ENCODE measurements at regions not wholly inside any gene's neighbourhood (a gene's known extent, or its start where the extent isn't known, plus 50 kb on each side); places are given as distances from the start of the nearest gene placed in this dataset.
"Not testable (repeated sequence)": the region's sequence is repeated elsewhere in the genome, so short reads cannot be mapped to it uniquely, and the experiment has no call there.

DNA sequence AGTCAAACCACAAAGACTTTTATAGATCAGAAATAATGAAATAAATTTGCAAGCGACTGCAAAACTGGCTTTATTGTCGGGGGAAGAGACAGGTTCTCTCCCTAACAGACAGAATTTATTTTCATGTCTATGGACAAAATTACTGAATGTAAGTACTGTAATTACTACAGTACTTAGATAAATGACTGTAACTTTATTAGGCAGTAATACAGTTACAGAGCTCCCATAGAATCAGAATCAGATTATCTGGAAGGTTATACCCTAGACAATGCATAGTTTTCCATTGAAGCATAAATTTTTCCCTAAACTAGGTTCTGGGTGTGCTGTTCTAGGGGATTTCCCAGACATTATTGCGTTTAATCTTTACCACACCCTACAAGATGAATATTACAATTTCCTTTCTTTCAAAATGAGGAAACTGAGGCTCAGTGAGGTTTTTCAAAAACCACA is 114.2 kb downstream of the C12orf75 start:
- no peaks in the 10 kb centered on the region for H3K9me3 ChIP-seq (ENCODE audit: control insufficient read depth, low read length, poor library complexity, severe bottlenecking)
- peaks cover 2% of the 10 kb centered on the region for H3K4me1 Mint-ChIP-seq
- no peak overlapping the region for H3K27ac Mint-ChIP-seq
- no peak overlapping the region for H3K4me3 Mint-ChIP-seq
- peaks cover 38% of the 10 kb centered on the region for H3K27me3 Mint-ChIP-seq
- DNase-seq (no peak), ATAC-seq (no peak)
- H3K36me3 Mint-ChIP-seq (ENCODE audit: low read depth) = no peaks in the 10 kb centered on the region

DNA sequence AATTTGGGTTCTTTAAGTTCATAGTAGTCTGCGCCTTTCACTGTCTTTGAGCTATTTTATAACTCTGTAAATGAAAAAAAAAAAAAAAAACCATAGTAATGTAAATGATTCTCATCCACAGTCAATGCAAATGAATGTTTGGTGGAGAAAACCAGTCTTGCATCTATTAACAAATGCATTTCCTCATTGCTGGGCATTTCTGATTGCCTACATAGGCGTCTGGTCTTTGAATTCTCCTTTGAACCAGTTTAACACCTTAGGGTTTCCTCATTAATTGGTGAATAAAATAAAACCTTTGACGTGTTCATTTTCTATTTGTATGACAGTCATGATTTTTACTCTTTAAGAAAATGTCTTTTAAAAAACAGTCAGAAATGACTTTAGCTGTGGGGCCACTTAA is 114.8 kb downstream of the C12orf75 start:
- Mint-ChIP-seq H3K4me3 (no peak overlapping the region), H3K4me1 (peaks cover 2% of the 10 kb centered on the region), H3K27me3 (peaks cover 41% of the 10 kb centered on the region), H3K27ac (no peak overlapping the region), H3K36me3 (ENCODE audit: low read depth) (no peaks in the 10 kb centered on the region)
- DNase-seq = no peak
- H3K9me3 ChIP-seq (ENCODE audit: control insufficient read depth, low read length, poor library complexity, severe bottlenecking) = no peaks in the 10 kb centered on the region
- ATAC-seq = no peak

- peaks cover 2% of the 10 kb centered on the region for H3K4me1 Mint-ChIP-seq
- H3K27ac Mint-ChIP-seq = no peak overlapping the region
- DNase-seq (no peak), ATAC-seq (no peak)
- peaks cover 41% of the 10 kb centered on the region for H3K27me3 Mint-ChIP-seq
- no peak overlapping the region for H3K4me3 Mint-ChIP-seq
- no peaks in the 10 kb centered on the region for H3K36me3 Mint-ChIP-seq (ENCODE audit: low read depth)
- H3K9me3 ChIP-seq (ENCODE audit: control insufficient read depth, low read length, poor library complexity, severe bottlenecking) = no peaks in the 10 kb centered on the region
Measured at GRCh38 chr12:105445649-105446048, 115.2 kb downstream of the C12orf75 start.

DNA sequence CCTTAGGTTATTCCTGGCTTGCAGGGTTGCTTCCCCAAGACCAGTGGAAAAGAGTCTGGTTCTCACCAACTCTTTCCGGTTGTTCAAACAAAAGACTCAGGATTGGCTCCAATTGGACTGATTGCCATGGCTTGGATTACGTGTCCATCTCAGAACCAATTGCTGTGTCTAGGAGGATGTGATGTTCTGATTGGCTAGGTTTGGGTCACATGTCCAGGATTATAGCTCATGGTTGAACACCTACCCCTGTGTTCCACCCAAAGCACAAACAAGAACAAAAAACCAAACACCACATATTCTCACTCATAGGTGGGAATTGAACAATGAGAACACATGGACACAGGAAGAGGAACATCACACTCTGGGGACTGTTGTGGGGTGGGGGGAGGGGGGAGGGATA is 116.0 kb downstream of the C12orf75 start:
- DNase-seq; H3K4me3 Mint-ChIP-seq; H3K27ac Mint-ChIP-seq; H3K9me3 ChIP-seq (ENCODE audit: control insufficient read depth, low read length, poor library complexity, severe bottlenecking); H3K4me1 Mint-ChIP-seq; H3K36me3 Mint-ChIP-seq (ENCODE audit: low read depth); ATAC-seq: not testable (repeated sequence)
- peaks cover 49% of the 10 kb centered on the region for H3K27me3 Mint-ChIP-seq

DNA sequence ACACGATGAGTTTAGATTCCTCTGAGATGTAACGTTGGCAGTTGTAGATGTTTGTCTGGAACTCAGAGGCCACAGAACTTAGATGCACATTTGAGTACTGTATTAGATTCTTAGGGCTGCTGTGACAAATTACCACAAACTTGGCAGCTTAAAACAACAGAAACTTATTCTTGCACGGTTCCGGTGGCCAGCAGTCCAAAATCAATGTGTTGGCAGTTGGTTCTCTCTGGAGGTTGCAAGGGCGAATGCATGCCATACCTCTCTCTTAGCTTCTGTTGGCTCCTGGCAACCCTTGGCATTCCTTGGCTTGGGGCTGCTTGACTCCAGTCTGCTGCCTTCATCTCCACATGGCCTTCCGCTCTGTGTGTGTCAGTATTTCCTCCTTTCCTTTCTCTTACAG is 118.9 kb downstream of the C12orf75 start:
- no peaks in the 10 kb centered on the region for H3K9me3 ChIP-seq (ENCODE audit: control insufficient read depth, low read length, poor library complexity, severe bottlenecking)
- no peaks in the 10 kb centered on the region for H3K36me3 Mint-ChIP-seq (ENCODE audit: low read depth)
- no peak overlapping the region for H3K27ac Mint-ChIP-seq
- peaks cover 29% of the 10 kb centered on the region for H3K27me3 Mint-ChIP-seq
- no peaks in the 10 kb centered on the region for H3K4me1 Mint-ChIP-seq
- H3K4me3 Mint-ChIP-seq = no peak overlapping the region
- DNase-seq (no peak), ATAC-seq (no peak)

GRCh38 chr12:105451211-105451610 is 120.7 kb downstream of the C12orf75 start:
- H3K36me3 Mint-ChIP-seq (ENCODE audit: low read depth) = no peaks in the 10 kb centered on the region
- H3K9me3 ChIP-seq (ENCODE audit: control insufficient read depth, low read length, poor library complexity, severe bottlenecking) = no peaks in the 10 kb centered on the region
- no peak for ATAC-seq
- H3K4me3 Mint-ChIP-seq = no peak overlapping the region
- H3K4me1 Mint-ChIP-seq = no peaks in the 10 kb centered on the region
- H3K27ac Mint-ChIP-seq = no peak overlapping the region
- no peak for DNase-seq
- peaks cover 27% of the 10 kb centered on the region for H3K27me3 Mint-ChIP-seq

DNA sequence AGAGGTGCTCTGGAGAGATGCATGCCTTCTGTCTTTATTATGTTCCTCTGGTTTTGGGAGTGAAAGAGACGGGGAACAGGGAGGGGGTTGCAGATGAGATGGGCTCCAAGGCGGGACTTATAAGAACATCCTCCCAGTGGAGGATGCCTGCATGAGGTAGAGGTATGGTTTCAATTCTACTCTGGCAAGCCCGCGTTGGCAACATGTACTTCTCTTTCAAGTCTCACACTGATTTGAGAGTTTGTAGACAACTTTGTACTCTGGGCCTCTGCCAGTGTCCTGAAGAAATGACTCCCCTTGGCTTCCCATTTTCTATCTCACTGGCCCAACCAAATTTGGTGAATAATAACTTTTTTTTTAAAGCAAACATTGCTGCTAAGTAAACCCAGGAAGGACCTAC is 121.3 kb downstream of the C12orf75 start:
- H3K9me3 ChIP-seq (ENCODE audit: control insufficient read depth, low read length, poor library complexity, severe bottlenecking) = no peaks in the 10 kb centered on the region
- no peaks in the 10 kb centered on the region for H3K4me1 Mint-ChIP-seq
- H3K36me3 Mint-ChIP-seq (ENCODE audit: low read depth) = no peaks in the 10 kb centered on the region
- peaks cover 23% of the 10 kb centered on the region for H3K27me3 Mint-ChIP-seq
- DNase-seq = no peak
- H3K4me3 Mint-ChIP-seq = no peak overlapping the region
- H3K27ac Mint-ChIP-seq = no peak overlapping the region
- ATAC-seq = no peak

GRCh38 chr12:105453316-105453715 is 122.8 kb downstream of the C12orf75 start:
- DNase-seq (no peak), ATAC-seq (no peak)
- no peak overlapping the region for H3K4me3 Mint-ChIP-seq
- peaks cover 17% of the 10 kb centered on the region for H3K27me3 Mint-ChIP-seq
- H3K27ac Mint-ChIP-seq = no peak overlapping the region
- peaks cover 2% of the 10 kb centered on the region for H3K36me3 Mint-ChIP-seq (ENCODE audit: low read depth)
- H3K4me1 Mint-ChIP-seq = no peaks in the 10 kb centered on the region
- H3K9me3 ChIP-seq (ENCODE audit: control insufficient read depth, low read length, poor library complexity, severe bottlenecking) = no peaks in the 10 kb centered on the region

GRCh38 chr12:105454688-105455087 is 124.2 kb downstream of the C12orf75 start:
- H3K36me3 Mint-ChIP-seq (ENCODE audit: low read depth) = peaks cover 2% of the 10 kb centered on the region
- H3K27ac Mint-ChIP-seq = no peak overlapping the region
- ATAC-seq (no peak), DNase-seq (no peak)
- H3K4me1 Mint-ChIP-seq = no peaks in the 10 kb centered on the region
- no peaks in the 10 kb centered on the region for H3K9me3 ChIP-seq (ENCODE audit: control insufficient read depth, low read length, poor library complexity, severe bottlenecking)
- no peak overlapping the region for H3K4me3 Mint-ChIP-seq
- H3K27me3 Mint-ChIP-seq = peaks cover 14% of the 10 kb centered on the region

DNA sequence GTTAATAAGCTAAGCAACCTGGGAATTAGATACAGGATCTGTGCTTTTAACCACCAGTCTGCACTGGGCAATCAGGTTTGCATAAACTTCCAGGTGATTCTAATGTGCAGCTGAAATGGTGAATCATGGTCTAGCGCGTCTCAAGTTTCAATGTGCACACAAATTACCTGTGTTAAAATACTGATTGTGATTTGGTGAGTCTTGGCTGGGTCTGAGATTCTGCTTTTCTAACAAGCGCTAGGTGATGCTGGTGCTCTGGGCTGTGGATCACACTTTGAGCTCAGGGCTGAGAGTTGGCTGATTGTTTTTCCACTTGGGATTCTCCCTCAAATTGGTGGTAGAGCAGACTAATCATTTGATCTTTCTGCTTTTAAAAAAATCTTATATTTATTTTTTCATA is 124.8 kb downstream of the C12orf75 start:
- no peaks in the 10 kb centered on the region for H3K9me3 ChIP-seq (ENCODE audit: control insufficient read depth, low read length, poor library complexity, severe bottlenecking)
- H3K27me3 Mint-ChIP-seq = peaks cover 10% of the 10 kb centered on the region
- H3K4me3 Mint-ChIP-seq = no peak overlapping the region
- peaks cover 2% of the 10 kb centered on the region for H3K36me3 Mint-ChIP-seq (ENCODE audit: low read depth)
- no peak for DNase-seq
- no peaks in the 10 kb centered on the region for H3K4me1 Mint-ChIP-seq
- H3K27ac Mint-ChIP-seq = no peak overlapping the region
- no peak for ATAC-seq

- no peaks in the 10 kb centered on the region for H3K9me3 ChIP-seq (ENCODE audit: control insufficient read depth, low read length, poor library complexity, severe bottlenecking)
- H3K4me3 Mint-ChIP-seq = no peak overlapping the region
- peaks cover 8% of the 10 kb centered on the region for H3K27me3 Mint-ChIP-seq
- ATAC-seq = no peak
- H3K36me3 Mint-ChIP-seq (ENCODE audit: low read depth) = peaks cover 2% of the 10 kb centered on the region
- no peak overlapping the region for H3K27ac Mint-ChIP-seq
- H3K4me1 Mint-ChIP-seq = no peaks in the 10 kb centered on the region
- no peak for DNase-seq
Measured at GRCh38 chr12:105457026-105457425, 126.5 kb downstream of the C12orf75 start.

DNA sequence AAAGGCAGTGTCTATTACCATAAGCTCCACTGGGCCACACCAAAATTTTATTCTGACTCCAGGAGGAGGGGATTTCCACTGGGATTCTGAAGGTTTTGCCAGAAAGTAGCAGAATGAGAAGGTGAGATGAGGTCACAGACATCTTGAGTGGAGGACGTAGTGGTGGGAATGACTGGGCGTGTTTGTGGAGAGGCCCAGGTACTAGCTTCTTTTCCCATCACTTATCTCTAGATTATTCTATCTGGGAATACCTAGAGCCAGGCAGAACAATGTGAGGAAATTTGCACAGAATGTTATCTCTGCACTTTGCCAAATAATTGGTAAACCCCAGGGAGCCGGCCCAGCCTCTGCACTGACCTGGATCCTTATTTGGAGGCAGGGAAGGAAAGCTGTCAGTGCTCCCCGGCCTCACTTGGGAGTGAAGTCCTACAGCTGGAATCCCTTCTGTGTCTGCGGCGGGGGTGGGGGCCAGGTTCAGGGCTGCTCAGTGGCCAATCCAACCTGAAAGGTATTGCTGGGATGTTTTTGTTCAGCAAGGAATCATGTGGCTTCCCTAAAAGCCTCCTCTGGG is 129.4 kb downstream of the C12orf75 start:
- no peak overlapping the region for H3K27ac Mint-ChIP-seq
- no peak for ATAC-seq
- peaks cover 14% of the 10 kb centered on the region for H3K27me3 Mint-ChIP-seq
- H3K4me3 Mint-ChIP-seq = no peak overlapping the region
- H3K36me3 Mint-ChIP-seq (ENCODE audit: low read depth) = peaks cover 2% of the 10 kb centered on the region
- DNase-seq = no peak
- H3K4me1 Mint-ChIP-seq = no peaks in the 10 kb centered on the region
- H3K9me3 ChIP-seq (ENCODE audit: control insufficient read depth, low read length, poor library complexity, severe bottlenecking) = no peaks in the 10 kb centered on the region

DNA sequence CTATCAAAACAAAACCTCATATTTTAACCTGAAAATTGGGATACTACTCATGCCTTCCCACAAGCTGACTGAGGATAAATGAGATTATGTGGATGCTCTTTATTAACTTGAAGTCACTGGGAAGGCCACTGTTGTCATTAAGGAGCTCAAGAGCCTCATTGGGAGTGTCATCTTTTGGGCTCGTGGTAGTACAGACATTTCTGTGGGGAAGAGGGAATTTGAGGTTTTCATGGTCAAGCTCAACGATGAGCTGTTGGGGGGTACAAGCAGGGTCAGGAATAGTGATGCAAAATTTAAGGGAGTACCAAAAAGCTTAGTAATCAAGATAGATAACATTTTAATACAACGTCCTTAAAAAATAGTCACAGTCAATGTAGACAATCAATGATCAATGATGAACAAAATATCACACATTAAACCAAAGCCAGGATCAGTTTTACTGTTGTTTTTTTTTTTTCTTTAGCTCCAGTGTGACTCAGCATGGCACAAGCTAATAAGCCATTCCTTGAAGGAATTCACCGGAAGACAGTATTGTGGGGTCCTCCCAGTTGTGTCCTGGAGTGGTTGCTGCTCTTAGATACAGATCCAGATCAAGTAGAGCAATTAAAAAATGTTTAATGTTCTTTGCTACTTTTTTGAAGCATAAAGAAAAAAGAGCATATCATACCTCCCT is 130.9 kb downstream of the C12orf75 start:
- no peak overlapping the region for H3K27ac Mint-ChIP-seq
- H3K9me3 ChIP-seq (ENCODE audit: control insufficient read depth, low read length, poor library complexity, severe bottlenecking) = no peaks in the 10 kb centered on the region
- H3K4me1 Mint-ChIP-seq = no peaks in the 10 kb centered on the region
- DNase-seq (no peak), ATAC-seq (no peak)
- H3K36me3 Mint-ChIP-seq (ENCODE audit: low read depth) = peaks cover 4% of the 10 kb centered on the region
- H3K4me3 Mint-ChIP-seq = no peak overlapping the region
- peaks cover 21% of the 10 kb centered on the region for H3K27me3 Mint-ChIP-seq
